ENCODE measurements at regions not wholly inside any gene's neighbourhood (a gene's known extent, or its start where the extent isn't known, plus 50 kb on each side); places are given as distances from the start of the nearest gene placed in this dataset.

DNA sequence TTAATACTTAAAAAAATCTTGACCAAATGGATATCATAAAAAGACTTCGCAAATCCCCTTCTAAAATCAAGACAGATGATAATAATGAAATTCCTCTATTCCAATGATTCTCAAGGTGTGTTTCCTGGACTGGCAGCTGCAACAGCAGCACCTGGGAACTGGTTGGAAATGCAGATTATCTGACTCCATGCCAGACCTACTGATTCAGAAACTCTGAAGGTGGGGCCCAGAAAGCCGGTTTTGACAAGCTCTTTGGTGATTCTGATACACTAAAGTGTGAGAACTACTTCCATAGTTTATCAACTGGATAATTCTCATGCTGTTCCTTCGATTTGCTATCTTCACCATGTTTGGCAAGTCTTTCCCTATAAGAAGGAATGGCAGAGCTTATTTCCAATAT, 252.1 kb downstream of the COL12A1 start:
- Mint-ChIP-seq H3K4me1 (no peaks in the 10 kb centered on the region), H3K27ac (no peak overlapping the region)
- ATAC-seq (ENCODE audit: low read depth in 2 of 2) = no peak

GRCh38 chr6:74946961-74947360, 258.9 kb downstream of the COL12A1 start:
- Mint-ChIP-seq H3K27ac (no peak overlapping the region), H3K36me3 (no peaks in the 10 kb centered on the region), H3K4me3 (no peak overlapping the region), H3K27me3 (no peaks in the 10 kb centered on the region), H3K9me3 (peaks cover 2 to 13% (median 4%) of the 10 kb centered on the region in 7 donors), H3K4me1 (no peaks in the 10 kb centered on the region)
- H3K27me3 ChIP-seq (ENCODE audit: control insufficient read depth, insufficient read depth, low read length) = no peaks in the 10 kb centered on the region
- H3K4me3 ChIP-seq (ENCODE audit: low read depth, low read length) = no peak overlapping the region
- no peak overlapping the region for H3K27ac ChIP-seq (ENCODE audit: insufficient read depth, low read length, poor library complexity, severe bottlenecking)
- H3K4me1 ChIP-seq (ENCODE audit: control insufficient read depth, insufficient read depth, low read length, poor library complexity, severe bottlenecking) = no peaks in the 10 kb centered on the region
- no peak for DNase-seq
- no peak for ATAC-seq (ENCODE audit: low read depth in 2 of 2)
- H3K9me3 ChIP-seq (ENCODE audit: control insufficient read depth in 2 of 2, low read length in 2 of 2) = no peaks in the 10 kb centered on the region
- no peaks in the 10 kb centered on the region for H3K36me3 ChIP-seq (ENCODE audit: control insufficient read depth, insufficient read depth, low read length)

More for the DNA sequence above, 252.1 kb downstream of the COL12A1 start:
- H3K27me3 ChIP-seq (ENCODE audit: control insufficient read depth, insufficient read depth, low read length) = no peaks in the 10 kb centered on the region
- no peak overlapping the region for H3K4me3 Mint-ChIP-seq
- H3K9me3 Mint-ChIP-seq = peaks cover 4 to 20% (median 7%) of the 10 kb centered on the region in 7 donors
- no peaks in the 10 kb centered on the region for H3K36me3 ChIP-seq (ENCODE audit: control insufficient read depth, insufficient read depth, low read length)
- no peaks in the 10 kb centered on the region for H3K27me3 Mint-ChIP-seq
- no peaks in the 10 kb centered on the region for H3K36me3 Mint-ChIP-seq
- no peaks in the 10 kb centered on the region for H3K4me1 ChIP-seq (ENCODE audit: control insufficient read depth, insufficient read depth, low read length, poor library complexity, severe bottlenecking)
- no peak for DNase-seq
- H3K27ac ChIP-seq (ENCODE audit: insufficient read depth, low read length, poor library complexity, severe bottlenecking) = no peak overlapping the region
- no peaks in the 10 kb centered on the region for H3K9me3 ChIP-seq (ENCODE audit: control insufficient read depth in 2 of 2, low read length in 2 of 2)
- H3K4me3 ChIP-seq (ENCODE audit: low read depth, low read length) = no peak overlapping the region

GRCh38 chr6:74942130-74942529, 263.7 kb downstream of the COL12A1 start:
- H3K4me3 Mint-ChIP-seq = no peak overlapping the region
- H3K4me1 ChIP-seq (ENCODE audit: control insufficient read depth, insufficient read depth, low read length, poor library complexity, severe bottlenecking) = no peaks in the 10 kb centered on the region
- H3K27ac ChIP-seq (ENCODE audit: insufficient read depth, low read length, poor library complexity, severe bottlenecking) = no peak overlapping the region
- H3K36me3 ChIP-seq (ENCODE audit: control insufficient read depth, insufficient read depth, low read length) = no peaks in the 10 kb centered on the region
- no peaks in the 10 kb centered on the region for H3K27me3 Mint-ChIP-seq
- H3K9me3 Mint-ChIP-seq = peaks cover 0 to 3% (median 0%) of the 10 kb centered on the region in 7 donors
- no peaks in the 10 kb centered on the region for H3K27me3 ChIP-seq (ENCODE audit: control insufficient read depth, insufficient read depth, low read length)
- H3K27ac Mint-ChIP-seq = no peak overlapping the region
- no peak overlapping the region for H3K4me3 ChIP-seq (ENCODE audit: low read depth, low read length)
- DNase-seq (no peak), ATAC-seq (ENCODE audit: low read depth in 2 of 2) (no peak)
- H3K9me3 ChIP-seq (ENCODE audit: control insufficient read depth in 2 of 2, low read length in 2 of 2) = no peaks in the 10 kb centered on the region
- no peaks in the 10 kb centered on the region for H3K4me1 Mint-ChIP-seq
- H3K36me3 Mint-ChIP-seq = no peaks in the 10 kb centered on the region

- Mint-ChIP-seq H3K9me3 (peaks cover 0 to 3% (median 0%) of the 10 kb centered on the region in 7 donors), H3K27me3 (no peaks in the 10 kb centered on the region), H3K4me1 (no peaks in the 10 kb centered on the region), H3K4me3 (no peak overlapping the region), H3K36me3 (no peaks in the 10 kb centered on the region), H3K27ac (no peak overlapping the region)
- DNase-seq = no peak
- no peaks in the 10 kb centered on the region for H3K36me3 ChIP-seq (ENCODE audit: control insufficient read depth, insufficient read depth, low read length)
- no peak for ATAC-seq (ENCODE audit: low read depth in 2 of 2)
- H3K27me3 ChIP-seq (ENCODE audit: control insufficient read depth, insufficient read depth, low read length) = no peaks in the 10 kb centered on the region
- no peaks in the 10 kb centered on the region for H3K4me1 ChIP-seq (ENCODE audit: control insufficient read depth, insufficient read depth, low read length, poor library complexity, severe bottlenecking)
- H3K27ac ChIP-seq (ENCODE audit: insufficient read depth, low read length, poor library complexity, severe bottlenecking) = no peak overlapping the region
- H3K9me3 ChIP-seq (ENCODE audit: control insufficient read depth in 2 of 2, low read length in 2 of 2) = no peaks in the 10 kb centered on the region
- H3K4me3 ChIP-seq (ENCODE audit: low read depth, low read length) = no peak overlapping the region
These were observed 264.4 kb downstream of the COL12A1 start for GRCh38 chr6:74941424-74941823.

DNA sequence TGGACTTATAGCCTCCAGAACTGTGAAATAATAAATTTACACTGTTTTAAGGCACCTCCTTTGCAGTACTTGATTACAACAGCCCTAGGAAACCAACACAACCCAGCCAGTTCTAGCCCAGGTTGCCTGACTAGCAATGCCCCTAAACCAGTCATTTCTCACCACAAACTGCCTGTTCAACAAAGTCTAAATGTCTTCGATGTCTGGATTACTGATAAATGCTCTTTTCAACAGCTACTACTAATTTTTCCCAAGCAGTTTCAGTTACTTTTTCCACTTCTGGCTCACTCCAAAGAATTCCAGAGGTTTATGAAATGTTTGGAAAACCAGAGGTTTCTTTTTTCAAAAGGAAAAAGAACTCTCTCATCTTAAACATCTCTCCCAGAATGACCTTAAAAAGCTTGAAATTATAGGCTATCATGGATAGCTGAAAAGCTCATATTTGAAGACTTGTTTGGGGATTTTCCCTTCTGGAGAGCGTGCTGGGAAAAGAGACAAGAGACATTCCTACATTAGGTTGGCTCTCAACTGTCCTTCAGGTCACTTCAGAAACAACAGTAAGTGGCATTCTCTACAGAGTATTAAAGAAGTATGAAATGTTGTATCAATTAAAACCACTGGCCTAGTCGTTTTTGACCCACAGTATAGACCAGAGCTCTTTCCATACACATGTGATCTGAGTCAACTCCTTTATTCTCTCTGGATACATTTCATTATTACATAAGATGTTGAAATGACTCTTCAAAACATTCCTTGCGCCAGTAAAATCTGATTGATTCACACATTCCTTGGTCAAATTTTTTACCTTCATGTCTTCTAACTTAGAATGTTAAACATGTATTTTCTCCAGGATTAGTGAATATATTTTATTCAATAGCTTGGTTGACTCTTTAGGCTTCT, 265.9 kb downstream of the COL12A1 start:
- H3K36me3 Mint-ChIP-seq = no peaks in the 10 kb centered on the region
- DNase-seq = no peak
- no peak overlapping the region for H3K4me3 Mint-ChIP-seq
- Histone ChIP-seq H3K36me3 (ENCODE audit: control insufficient read depth, insufficient read depth, low read length) (no peaks in the 10 kb centered on the region), H3K27ac (ENCODE audit: insufficient read depth, low read length, poor library complexity, severe bottlenecking) (no peak overlapping the region), H3K4me3 (ENCODE audit: low read depth, low read length) (no peak overlapping the region), H3K4me1 (ENCODE audit: control insufficient read depth, insufficient read depth, low read length, poor library complexity, severe bottlenecking) (no peaks in the 10 kb centered on the region), H3K9me3 (ENCODE audit: control insufficient read depth in 2 of 2, low read length in 2 of 2) (no peaks in the 10 kb centered on the region), H3K27me3 (ENCODE audit: control insufficient read depth, insufficient read depth, low read length) (no peaks in the 10 kb centered on the region)
- no peaks in the 10 kb centered on the region for H3K4me1 Mint-ChIP-seq
- ATAC-seq (ENCODE audit: low read depth in 2 of 2) = no peak
- no peaks in the 10 kb centered on the region for H3K27me3 Mint-ChIP-seq
- no peaks in the 10 kb centered on the region for H3K9me3 Mint-ChIP-seq
- H3K27ac Mint-ChIP-seq = no peak overlapping the region

- Mint-ChIP-seq H3K27ac (no peak overlapping the region), H3K27me3 (no peaks in the 10 kb centered on the region), H3K9me3 (peaks cover 0 to 2% (median 0%) of the 10 kb centered on the region in 7 donors), H3K36me3 (no peaks in the 10 kb centered on the region), H3K4me3 (no peak overlapping the region), H3K4me1 (no peaks in the 10 kb centered on the region)
- Histone ChIP-seq H3K27ac (ENCODE audit: insufficient read depth, low read length, poor library complexity, severe bottlenecking) (no peak overlapping the region), H3K4me3 (ENCODE audit: low read depth, low read length) (no peak overlapping the region), H3K4me1 (ENCODE audit: control insufficient read depth, insufficient read depth, low read length, poor library complexity, severe bottlenecking) (no peaks in the 10 kb centered on the region), H3K27me3 (ENCODE audit: control insufficient read depth, insufficient read depth, low read length) (no peaks in the 10 kb centered on the region), H3K36me3 (ENCODE audit: control insufficient read depth, insufficient read depth, low read length) (no peaks in the 10 kb centered on the region), H3K9me3 (ENCODE audit: control insufficient read depth in 2 of 2, low read length in 2 of 2) (no peaks in the 10 kb centered on the region)
- DNase-seq = no peak
- no peak for ATAC-seq (ENCODE audit: low read depth in 2 of 2)
These were observed 266.6 kb downstream of the COL12A1 start for GRCh38 chr6:74939151-74939708.

GRCh38 chr6:74937936-74938335, 267.9 kb downstream of the COL12A1 start:
- Histone ChIP-seq H3K4me3 (ENCODE audit: low read depth, low read length) (no peak overlapping the region), H3K9me3 (ENCODE audit: control insufficient read depth in 2 of 2, low read length in 2 of 2) (no peaks in the 10 kb centered on the region), H3K4me1 (ENCODE audit: control insufficient read depth, insufficient read depth, low read length, poor library complexity, severe bottlenecking) (no peaks in the 10 kb centered on the region), H3K27me3 (ENCODE audit: control insufficient read depth, insufficient read depth, low read length) (no peaks in the 10 kb centered on the region), H3K36me3 (ENCODE audit: control insufficient read depth, insufficient read depth, low read length) (no peaks in the 10 kb centered on the region), H3K27ac (ENCODE audit: insufficient read depth, low read length, poor library complexity, severe bottlenecking) (no peak overlapping the region)
- H3K27me3 Mint-ChIP-seq = no peaks in the 10 kb centered on the region
- H3K4me3 Mint-ChIP-seq = no peak overlapping the region
- no peaks in the 10 kb centered on the region for H3K4me1 Mint-ChIP-seq
- DNase-seq (no peak), ATAC-seq (ENCODE audit: low read depth in 2 of 2) (no peak)
- H3K9me3 Mint-ChIP-seq = peaks cover 0 to 2% (median 0%) of the 10 kb centered on the region in 7 donors
- H3K27ac Mint-ChIP-seq = no peak overlapping the region
- no peaks in the 10 kb centered on the region for H3K36me3 Mint-ChIP-seq

DNA sequence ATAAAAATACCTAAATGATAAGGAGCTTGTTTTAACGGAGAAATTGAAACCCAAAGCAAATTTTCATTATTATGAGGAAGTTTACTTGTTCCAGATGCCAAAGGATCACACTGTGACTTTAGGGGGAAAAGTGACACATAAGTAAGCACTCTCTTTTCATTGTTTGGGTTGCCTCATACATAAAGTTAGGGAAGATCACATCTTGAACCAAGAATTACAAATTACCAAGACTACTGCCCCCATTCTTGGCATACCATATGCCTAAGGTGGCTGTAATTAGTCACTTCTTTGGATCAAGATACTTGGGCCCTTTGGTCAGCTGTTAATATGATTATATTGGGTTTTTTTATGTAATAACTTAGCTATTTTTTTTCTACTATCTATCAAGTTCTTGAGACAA, 269.0 kb downstream of the COL12A1 start:
- H3K4me3 Mint-ChIP-seq = no peak overlapping the region
- ATAC-seq (ENCODE audit: low read depth in 2 of 2) = no peak

More for the DNA sequence above, 269.0 kb downstream of the COL12A1 start:
- Mint-ChIP-seq H3K4me1 (no peaks in the 10 kb centered on the region), H3K9me3 (peaks cover 0 to 2% (median 0%) of the 10 kb centered on the region in 7 donors), H3K36me3 (no peaks in the 10 kb centered on the region), H3K27ac (no peak overlapping the region), H3K27me3 (no peaks in the 10 kb centered on the region)
- no peaks in the 10 kb centered on the region for H3K36me3 ChIP-seq (ENCODE audit: control insufficient read depth, insufficient read depth, low read length)
- no peaks in the 10 kb centered on the region for H3K27me3 ChIP-seq (ENCODE audit: control insufficient read depth, insufficient read depth, low read length)
- H3K4me1 ChIP-seq (ENCODE audit: control insufficient read depth, insufficient read depth, low read length, poor library complexity, severe bottlenecking) = no peaks in the 10 kb centered on the region
- no peak overlapping the region for H3K4me3 ChIP-seq (ENCODE audit: low read depth, low read length)
- no peak overlapping the region for H3K27ac ChIP-seq (ENCODE audit: insufficient read depth, low read length, poor library complexity, severe bottlenecking)
- no peaks in the 10 kb centered on the region for H3K9me3 ChIP-seq (ENCODE audit: control insufficient read depth in 2 of 2, low read length in 2 of 2)
- no peak for DNase-seq

Measured in CD4-positive, CD25-positive, alpha-beta regulatory T cell (primary cell).